ENCODE measurements at regions not wholly inside any gene's neighbourhood (a gene's known extent, or its start where the extent isn't known, plus 50 kb on each side); places are given as distances from the start of the nearest gene placed in this dataset.
A peak's percentile ranks its signal among the peaks of the same experiment; 100 is the strongest.

- Histone ChIP-seq H3K27me3 (replicated peaks) (no peaks in the 10 kb centered on the region), H3K36me3 (replicated peaks) (no peaks in the 10 kb centered on the region), H3K27ac (no peak overlapping the region), H3K4me3 (ENCODE audit: low read depth, low read length) (no peak overlapping the region)
- no peak for DNase-seq
- in situ Hi-C loops (cut with HindIII; ENCODE audit: low pct_ligation_motif_present, low sequenced_read_pairs) = no loop called here
- no peak for TF ChIP-seq CTCF (IDR thresholded peaks at IDR 0.05; ENCODE audit: low read depth, low read length, missing control alignments)
Measured at GRCh38 chrX:110944751-110945675, 149.4 kb upstream of the CHRDL1 start.

GRCh38 chrX:110944311-110944750 lies 148.7 kb upstream of the CHRDL1 start:
- Histone ChIP-seq H3K36me3 (replicated peaks) (no peaks in the 10 kb centered on the region), H3K4me3 (ENCODE audit: low read depth, low read length) (peak overlapping the region; percentile 6), H3K27ac (no peak overlapping the region), H3K27me3 (replicated peaks) (no peaks in the 10 kb centered on the region)
- no peak for DNase-seq
- no peak for TF ChIP-seq CTCF (IDR thresholded peaks at IDR 0.05; ENCODE audit: low read depth, low read length, missing control alignments)
- in situ Hi-C loops (cut with HindIII; ENCODE audit: low pct_ligation_motif_present, low sequenced_read_pairs) = no loop called here

DNA sequence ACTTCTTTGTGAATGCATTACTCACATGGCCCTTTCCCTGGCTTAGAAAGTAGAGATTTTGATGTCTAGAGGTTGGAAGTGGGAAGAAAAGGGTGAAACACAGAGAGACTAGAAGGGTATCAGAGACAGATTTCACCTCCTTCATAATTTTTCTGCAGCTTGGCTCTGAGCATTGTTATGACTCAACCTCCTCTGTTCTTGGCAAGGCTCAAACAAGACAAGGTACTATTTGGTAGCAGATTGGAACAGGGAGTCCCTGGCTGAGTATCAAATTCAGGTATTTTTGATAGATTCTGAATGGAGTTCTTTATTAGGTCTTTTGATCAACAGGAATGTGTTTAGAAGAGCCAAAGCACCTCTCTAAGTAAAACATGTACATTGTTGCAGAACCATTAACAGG lies 146.3 kb upstream of the CHRDL1 start:
- no peak overlapping the region for H3K27ac ChIP-seq
- no peak for TF ChIP-seq CTCF (IDR thresholded peaks at IDR 0.05; ENCODE audit: low read depth, low read length, missing control alignments)
- no peaks in the 10 kb centered on the region for H3K27me3 ChIP-seq (replicated peaks)
- DNase-seq = no peak
- no peaks in the 10 kb centered on the region for H3K36me3 ChIP-seq (replicated peaks)
- in situ Hi-C loops (cut with HindIII; ENCODE audit: low pct_ligation_motif_present, low sequenced_read_pairs) = no loop called here
- H3K4me3 ChIP-seq (ENCODE audit: low read depth, low read length) = no peak overlapping the region

- DNase-seq = no peak
- in situ Hi-C loops (cut with HindIII; ENCODE audit: low pct_ligation_motif_present, low sequenced_read_pairs) = no loop called here
- H3K4me3 ChIP-seq (ENCODE audit: low read depth, low read length) = no peak overlapping the region
- TF ChIP-seq CTCF (IDR thresholded peaks at IDR 0.05; ENCODE audit: low read depth, low read length, missing control alignments) = no peak
- H3K36me3 ChIP-seq (replicated peaks) = no peaks in the 10 kb centered on the region
- H3K27ac ChIP-seq = no peak overlapping the region
- H3K27me3 ChIP-seq (replicated peaks) = no peaks in the 10 kb centered on the region
Measured at GRCh38 chrX:110938977-110939732, 143.5 kb upstream of the CHRDL1 start.

DNA sequence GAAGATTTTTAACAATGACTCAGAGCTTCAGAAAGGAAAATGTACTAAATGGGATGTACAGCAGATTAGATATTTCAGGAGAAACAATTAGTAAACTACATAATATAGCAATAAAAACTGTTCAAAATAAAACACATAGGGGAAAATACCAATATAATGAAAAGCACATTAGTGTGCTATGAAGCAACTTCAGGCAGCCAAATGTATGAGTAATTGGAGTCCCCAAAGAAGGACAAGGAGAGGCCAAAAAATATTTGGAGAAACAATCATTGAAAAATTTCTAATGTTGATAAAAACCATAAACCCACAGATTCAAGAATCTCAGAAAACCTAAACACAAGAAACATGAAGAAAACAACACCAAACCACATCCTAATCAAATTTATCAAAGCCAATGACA lies 129.3 kb upstream of the CHRDL1 start:
- in situ Hi-C loops (cut with HindIII; ENCODE audit: low pct_ligation_motif_present, low sequenced_read_pairs) = no loop called here
- DNase-seq = no peak
- no peak for TF ChIP-seq CTCF (IDR thresholded peaks at IDR 0.05; ENCODE audit: low read depth, low read length, missing control alignments)
- Histone ChIP-seq H3K4me3 (ENCODE audit: low read depth, low read length) (no peak overlapping the region), H3K27ac (no peak overlapping the region), H3K27me3 (replicated peaks) (no peaks in the 10 kb centered on the region), H3K36me3 (replicated peaks) (no peaks in the 10 kb centered on the region)

All from brain microvascular endothelial cell (primary cell).